GM23338 (cell line): ENCODE measurements at regions not wholly inside any gene's neighbourhood (a gene's known extent, or its start where the extent isn't known, plus 50 kb on each side); places are given as distances from the start of the nearest gene placed in this dataset.

Experiments used
- ATAC-seq: fragments of 200-7000 bp; cut with Tn5 transposase; 3 replicates; pipeline ENCODE4 v1.9.1; 2020
- DNase-seq: peaks from one replicate; pipeline ENCODE4 v3.0.0-alpha.2; 2015; ENCODE audit warnings: low spot score
- H2AFZ ChIP-seq: fragments of 200-600 bp; sonication (generic); 2 replicates; pipeline ENCODE4 v1.8.0; 2016; ENCODE audit warnings: antibody characterized with exemption, mild to moderate bottlenecking, moderate library complexity
- H3F3A ChIP-seq: fragments of 200-600 bp; sonication (generic); replicated peaks from 2 replicates; pipeline ENCODE4 v1.8.0; 2017; ENCODE audit warnings: antibody characterized with exemption, mixed run types, low read depth
- H3K27ac ChIP-seq: fragments of 200-600 bp; sonication (generic); 2 replicates; pipeline ENCODE4 v1.6.1; 2016; ENCODE audit warnings: low read depth
- H3K27me3 ChIP-seq: fragments of 200-600 bp; sonication (generic); 2 replicates; pipeline ENCODE4 v1.8.0; 2016; ENCODE audit warnings: mild to moderate bottlenecking, mixed run types, moderate library complexity; ENCODE audit not compliant: insufficient read depth
- H3K36me3 ChIP-seq: fragments of 200-600 bp; sonication (generic); 2 replicates; pipeline ENCODE4 v1.8.0; 2016; ENCODE audit warnings: mild to moderate bottlenecking; ENCODE audit not compliant: insufficient read depth
- H3K4me1 ChIP-seq: fragments of 200-600 bp; sonication (generic); 2 replicates; pipeline ENCODE4 v1.8.0; 2016; ENCODE audit warnings: mild to moderate bottlenecking, moderate library complexity; ENCODE audit not compliant: insufficient read depth
- H3K4me2 ChIP-seq: fragments of 200-600 bp; sonication (generic); 2 replicates; pipeline ENCODE4 v1.7.1; 2017; ENCODE audit warnings: mixed run types
- H3K4me3 ChIP-seq: fragments of 200-600 bp; sonication (generic); 2 replicates; pipeline ENCODE4 v1.6.1; 2016; ENCODE audit warnings: mixed run types
- H3K79me2 ChIP-seq: fragments of 200-600 bp; sonication (generic); replicated peaks from 2 replicates; pipeline ENCODE4 v1.8.0; 2017; ENCODE audit warnings: mild to moderate bottlenecking; ENCODE audit not compliant: insufficient read depth
- H3K9me2 ChIP-seq: fragments of 200-600 bp; sonication (generic); 2 replicates; pipeline ENCODE4 v1.8.0; 2017; ENCODE audit not compliant: insufficient read depth
- H4K20me1 ChIP-seq: fragments of 200-600 bp; sonication (generic); replicated peaks from 2 replicates; pipeline ENCODE4 v1.8.0; 2017; ENCODE audit warnings: mild to moderate bottlenecking; ENCODE audit not compliant: insufficient read depth
- H3K27ac Mint-ChIP-seq: 2 replicates; pipeline ENCODE4 v1.8.0; 2020; ENCODE audit warnings: inconsistent platforms, mild to moderate bottlenecking, moderate library complexity, mixed read lengths
- H3K27me3 Mint-ChIP-seq: 3 replicates; pipeline ENCODE4 v1.8.0; 2022; ENCODE audit warnings: low read depth, mild to moderate bottlenecking, moderate library complexity, mixed read lengths, inconsistent platforms; ENCODE audit not compliant: insufficient read depth, poor library complexity
- H3K36me3 Mint-ChIP-seq: 3 replicates; pipeline ENCODE4 v1.8.0; 2021; ENCODE audit warnings: low read depth, mild to moderate bottlenecking, inconsistent platforms, moderate library complexity, mixed read lengths
- H3K4me1 Mint-ChIP-seq: 3 replicates; pipeline ENCODE4 v1.8.0; 2020; ENCODE audit warnings: mild to moderate bottlenecking, inconsistent platforms, mixed read lengths
- H3K4me3 Mint-ChIP-seq: 3 replicates; pipeline ENCODE4 v1.8.0; 2021; ENCODE audit warnings: moderate library complexity, mild to moderate bottlenecking, inconsistent platforms, mixed read lengths
- H3K9me3 Mint-ChIP-seq: 3 replicates; pipeline ENCODE4 v1.8.0; 2020; ENCODE audit warnings: moderate library complexity, mild to moderate bottlenecking, inconsistent platforms, mixed read lengths
- CREB1 ChIP-seq: fragments of 250-450 bp; sonication (Bioruptor Pico); IDR thresholded peaks from 2 replicates; pipeline ENCODE4 v1.5.0; 2020; ENCODE audit warnings: low read depth, mild to moderate bottlenecking, moderate library complexity
- EZH2 ChIP-seq: fragments of 200-600 bp; sonication (generic); IDR thresholded peaks from one replicate; pipeline ENCODE4 v1.8.0; 2017; ENCODE audit warnings: antibody characterized with exemption, mild to moderate bottlenecking, low read depth; ENCODE audit not compliant: unreplicated experiment
- EZH2phosphoT487 ChIP-seq: fragments of 200-600 bp; sonication (generic); IDR thresholded peaks from one replicate; pipeline ENCODE4 v1.8.1; 2018; ENCODE audit warnings: antibody characterized with exemption; ENCODE audit not compliant: unreplicated experiment
- JUNB ChIP-seq: IDR thresholded peaks from one replicate; pipeline ENCODE4 v1.6.1; 2016; ENCODE audit warnings: antibody characterized with exemption; ENCODE audit not compliant: unreplicated experiment
- NANOG ChIP-seq: IDR thresholded peaks from 2 replicates; pipeline ENCODE4 v1.6.1; 2016; ENCODE audit warnings: antibody characterized with exemption, borderline replicate concordance
- POLR2AphosphoS5 ChIP-seq: IDR thresholded peaks from 2 replicates; pipeline ENCODE4 v1.6.1; 2016; ENCODE audit warnings: antibody characterized with exemption, low read depth
- REST ChIP-seq: IDR thresholded peaks from one replicate; pipeline ENCODE4 v1.6.1; 2018; ENCODE audit warnings: antibody characterized with exemption; ENCODE audit not compliant: unreplicated experiment
- STAT1 ChIP-seq: IDR thresholded peaks from one replicate; pipeline ENCODE4 v1.6.1; 2016; ENCODE audit warnings: antibody characterized with exemption; ENCODE audit not compliant: unreplicated experiment
- ZNF114 ChIP-seq: fragments of 250-450 bp; sonication (Bioruptor Pico); IDR thresholded peaks from 2 replicates; pipeline ENCODE4 v1.5.0; 2020; ENCODE audit warnings: mild to moderate bottlenecking, moderate library complexity
- ZNF331 ChIP-seq: fragments of 250-450 bp; sonication (Bioruptor Pico); IDR thresholded peaks from 2 replicates; pipeline ENCODE4 v1.5.0; 2020; ENCODE audit warnings: low read depth, mild to moderate bottlenecking, moderate library complexity
- TF ChIP-seq, protein P1 (sequence below), 2 experiments: fragments of 200-600 bp in 1 of 2; sonication (generic) in 1 of 2; conservative IDR thresholded peaks; 2 replicates each; pipeline versions ENCODE4 v1.5.1 to v1.6.1; 2016 to 2017; ENCODE audit warnings: antibody characterized with exemption in 2 of 2, low read depth in 2 of 2, mild to moderate bottlenecking in 2 of 2, moderate library complexity in 1 of 2
- TF ChIP-seq, protein P2 (sequence below): IDR thresholded peaks from 2 replicates; pipeline ENCODE4 v1.6.1; 2016; ENCODE audit warnings: antibody characterized with exemption
- TF ChIP-seq, protein P3 (sequence below): fragments of 250-450 bp; sonication (Bioruptor Pico); IDR thresholded peaks from 2 replicates; pipeline ENCODE4 v1.5.0; 2020; ENCODE audit warnings: mild to moderate bottlenecking, moderate library complexity

DNA sequence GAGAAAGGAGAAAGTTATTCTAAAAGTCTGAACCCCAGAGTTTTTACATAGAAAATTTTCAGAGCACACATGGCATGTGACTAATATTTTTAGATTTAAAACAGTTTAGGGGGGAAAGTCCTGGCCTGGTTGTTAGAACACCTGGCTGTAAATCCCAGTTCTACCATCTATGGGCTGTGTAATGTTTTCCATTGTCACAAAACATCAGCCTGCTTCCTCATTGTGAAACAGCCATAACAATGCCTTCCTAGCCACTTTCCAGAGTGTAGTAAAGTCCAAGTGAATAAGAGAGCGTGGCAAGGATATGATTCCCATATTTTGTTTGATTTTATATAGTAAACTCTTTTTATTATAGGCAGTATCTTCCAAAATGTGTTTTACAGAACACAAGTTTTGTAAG is 310.0 kb upstream of the DCN start:
- Histone ChIP-seq H3K4me3 (no peak overlapping the region), H3K27ac (no peak overlapping the region), H3K9me2 (no peaks in the 10 kb centered on the region), H3K36me3 (no peaks in the 10 kb centered on the region), H3K79me2 (no peaks in the 10 kb centered on the region), H3F3A (no peaks in the 10 kb centered on the region), H2AFZ (no peak overlapping the region), H3K27me3 (no peaks in the 10 kb centered on the region), H3K4me2 (no peak overlapping the region), H4K20me1 (no peaks in the 10 kb centered on the region), H3K4me1 (no peaks in the 10 kb centered on the region)
- Mint-ChIP-seq H3K4me3 (no peak overlapping the region), H3K36me3 (no peaks in the 10 kb centered on the region), H3K27ac (no peak overlapping the region), H3K9me3 (peaks cover 2% of the 10 kb centered on the region; the same call in 2 of the 3 replicates), H3K4me1 (0 out of 3 replicates have a peak, but pooled peaks cover 2% of the 10 kb centered on the region), H3K27me3 (no peaks in the 10 kb centered on the region)
- DNase-seq (no peak), ATAC-seq (no peak)
- TF ChIP-seq CREB1 (no peak), ZNF114 (CRISPR knock-in tag) (no peak), EZH2 (no peak), NANOG (no peak), EZH2phosphoT487 (no peak), ZNF331 (no peak), JUNB (no peak), POLR2AphosphoS5 (no peak), REST (no peak), STAT1 (no peak)
- TF ChIP-seq, protein P1, sequence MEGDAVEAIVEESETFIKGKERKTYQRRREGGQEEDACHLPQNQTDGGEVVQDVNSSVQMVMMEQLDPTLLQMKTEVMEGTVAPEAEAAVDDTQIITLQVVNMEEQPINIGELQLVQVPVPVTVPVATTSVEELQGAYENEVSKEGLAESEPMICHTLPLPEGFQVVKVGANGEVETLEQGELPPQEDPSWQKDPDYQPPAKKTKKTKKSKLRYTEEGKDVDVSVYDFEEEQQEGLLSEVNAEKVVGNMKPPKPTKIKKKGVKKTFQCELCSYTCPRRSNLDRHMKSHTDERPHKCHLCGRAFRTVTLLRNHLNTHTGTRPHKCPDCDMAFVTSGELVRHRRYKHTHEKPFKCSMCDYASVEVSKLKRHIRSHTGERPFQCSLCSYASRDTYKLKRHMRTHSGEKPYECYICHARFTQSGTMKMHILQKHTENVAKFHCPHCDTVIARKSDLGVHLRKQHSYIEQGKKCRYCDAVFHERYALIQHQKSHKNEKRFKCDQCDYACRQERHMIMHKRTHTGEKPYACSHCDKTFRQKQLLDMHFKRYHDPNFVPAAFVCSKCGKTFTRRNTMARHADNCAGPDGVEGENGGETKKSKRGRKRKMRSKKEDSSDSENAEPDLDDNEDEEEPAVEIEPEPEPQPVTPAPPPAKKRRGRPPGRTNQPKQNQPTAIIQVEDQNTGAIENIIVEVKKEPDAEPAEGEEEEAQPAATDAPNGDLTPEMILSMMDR (conservative IDR thresholded peaks at IDR 0.05; ENCODE audit: low read depth in 2 of 2), result no peak
- TF ChIP-seq, protein P2, sequence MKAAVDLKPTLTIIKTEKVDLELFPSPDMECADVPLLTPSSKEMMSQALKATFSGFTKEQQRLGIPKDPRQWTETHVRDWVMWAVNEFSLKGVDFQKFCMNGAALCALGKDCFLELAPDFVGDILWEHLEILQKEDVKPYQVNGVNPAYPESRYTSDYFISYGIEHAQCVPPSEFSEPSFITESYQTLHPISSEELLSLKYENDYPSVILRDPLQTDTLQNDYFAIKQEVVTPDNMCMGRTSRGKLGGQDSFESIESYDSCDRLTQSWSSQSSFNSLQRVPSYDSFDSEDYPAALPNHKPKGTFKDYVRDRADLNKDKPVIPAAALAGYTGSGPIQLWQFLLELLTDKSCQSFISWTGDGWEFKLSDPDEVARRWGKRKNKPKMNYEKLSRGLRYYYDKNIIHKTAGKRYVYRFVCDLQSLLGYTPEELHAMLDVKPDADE, result no peak
- TF ChIP-seq, protein P3, sequence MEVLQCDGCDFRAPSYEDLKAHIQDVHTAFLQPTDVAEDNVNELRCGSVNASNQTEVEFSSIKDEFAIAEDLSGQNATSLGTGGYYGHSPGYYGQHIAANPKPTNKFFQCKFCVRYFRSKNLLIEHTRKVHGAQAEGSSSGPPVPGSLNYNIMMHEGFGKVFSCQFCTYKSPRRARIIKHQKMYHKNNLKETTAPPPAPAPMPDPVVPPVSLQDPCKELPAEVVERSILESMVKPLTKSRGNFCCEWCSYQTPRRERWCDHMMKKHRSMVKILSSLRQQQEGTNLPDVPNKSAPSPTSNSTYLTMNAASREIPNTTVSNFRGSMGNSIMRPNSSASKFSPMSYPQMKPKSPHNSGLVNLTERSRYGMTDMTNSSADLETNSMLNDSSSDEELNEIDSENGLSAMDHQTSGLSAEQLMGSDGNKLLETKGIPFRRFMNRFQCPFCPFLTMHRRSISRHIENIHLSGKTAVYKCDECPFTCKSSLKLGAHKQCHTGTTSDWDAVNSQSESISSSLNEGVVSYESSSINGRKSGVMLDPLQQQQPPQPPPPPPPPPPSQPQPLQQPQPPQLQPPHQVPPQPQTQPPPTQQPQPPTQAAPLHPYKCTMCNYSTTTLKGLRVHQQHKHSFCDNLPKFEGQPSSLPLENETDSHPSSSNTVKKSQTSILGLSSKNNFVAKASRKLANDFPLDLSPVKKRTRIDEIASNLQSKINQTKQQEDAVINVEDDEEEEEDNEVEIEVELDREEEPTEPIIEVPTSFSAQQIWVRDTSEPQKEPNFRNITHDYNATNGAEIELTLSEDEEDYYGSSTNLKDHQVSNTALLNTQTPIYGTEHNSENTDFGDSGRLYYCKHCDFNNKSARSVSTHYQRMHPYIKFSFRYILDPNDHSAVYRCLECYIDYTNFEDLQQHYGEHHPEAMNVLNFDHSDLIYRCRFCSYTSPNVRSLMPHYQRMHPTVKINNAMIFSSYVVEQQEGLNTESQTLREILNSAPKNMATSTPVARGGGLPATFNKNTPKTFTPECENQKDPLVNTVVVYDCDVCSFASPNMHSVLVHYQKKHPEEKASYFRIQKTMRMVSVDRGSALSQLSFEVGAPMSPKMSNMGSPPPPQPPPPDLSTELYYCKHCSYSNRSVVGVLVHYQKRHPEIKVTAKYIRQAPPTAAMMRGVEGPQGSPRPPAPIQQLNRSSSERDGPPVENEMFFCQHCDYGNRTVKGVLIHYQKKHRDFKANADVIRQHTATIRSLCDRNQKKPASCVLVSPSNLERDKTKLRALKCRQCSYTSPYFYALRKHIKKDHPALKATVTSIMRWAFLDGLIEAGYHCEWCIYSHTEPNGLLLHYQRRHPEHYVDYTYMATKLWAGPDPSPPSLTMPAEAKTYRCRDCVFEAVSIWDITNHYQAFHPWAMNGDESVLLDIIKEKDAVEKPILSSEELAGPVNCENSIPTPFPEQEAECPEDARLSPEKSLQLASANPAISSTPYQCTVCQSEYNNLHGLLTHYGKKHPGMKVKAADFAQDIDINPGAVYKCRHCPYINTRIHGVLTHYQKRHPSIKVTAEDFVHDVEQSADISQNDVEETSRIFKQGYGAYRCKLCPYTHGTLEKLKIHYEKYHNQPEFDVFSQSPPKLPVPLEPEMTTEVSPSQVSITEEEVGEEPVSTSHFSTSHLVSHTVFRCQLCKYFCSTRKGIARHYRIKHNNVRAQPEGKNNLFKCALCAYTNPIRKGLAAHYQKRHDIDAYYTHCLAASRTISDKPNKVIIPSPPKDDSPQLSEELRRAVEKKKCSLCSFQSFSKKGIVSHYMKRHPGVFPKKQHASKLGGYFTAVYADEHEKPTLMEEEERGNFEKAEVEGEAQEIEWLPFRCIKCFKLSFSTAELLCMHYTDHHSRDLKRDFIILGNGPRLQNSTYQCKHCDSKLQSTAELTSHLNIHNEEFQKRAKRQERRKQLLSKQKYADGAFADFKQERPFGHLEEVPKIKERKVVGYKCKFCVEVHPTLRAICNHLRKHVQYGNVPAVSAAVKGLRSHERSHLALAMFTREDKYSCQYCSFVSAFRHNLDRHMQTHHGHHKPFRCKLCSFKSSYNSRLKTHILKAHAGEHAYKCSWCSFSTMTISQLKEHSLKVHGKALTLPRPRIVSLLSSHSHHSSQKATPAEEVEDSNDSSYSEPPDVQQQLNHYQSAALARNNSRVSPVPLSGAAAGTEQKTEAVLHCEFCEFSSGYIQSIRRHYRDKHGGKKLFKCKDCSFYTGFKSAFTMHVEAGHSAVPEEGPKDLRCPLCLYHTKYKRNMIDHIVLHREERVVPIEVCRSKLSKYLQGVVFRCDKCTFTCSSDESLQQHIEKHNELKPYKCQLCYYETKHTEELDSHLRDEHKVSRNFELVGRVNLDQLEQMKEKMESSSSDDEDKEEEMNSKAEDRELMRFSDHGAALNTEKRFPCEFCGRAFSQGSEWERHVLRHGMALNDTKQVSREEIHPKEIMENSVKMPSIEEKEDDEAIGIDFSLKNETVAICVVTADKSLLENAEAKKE, result no peak
